HepG2 (cell line): ENCODE measurements at regions not wholly inside any gene's neighbourhood (a gene's known extent, or its start where the extent isn't known, plus 50 kb on each side); places are given as distances from the start of the nearest gene placed in this dataset.

Experiments used
- CERS6 ChIP-seq: sonication (generic); formaldehyde crosslinking; IDR thresholded peaks from 2 replicates; pipeline ENCODE4 v1.5.0; 2020; ENCODE audit warnings: missing genetic modification reagents
- HOXA7 ChIP-seq: sonication (generic); formaldehyde crosslinking; IDR thresholded peaks from 2 replicates; pipeline ENCODE4 v1.8.1; 2022; ENCODE audit warnings: mild to moderate bottlenecking, missing genetic modification reagents, moderate library complexity
- POLR2A ChIP-seq, 2 experiments: IDR thresholded peaks; 2 replicates each; pipeline ENCODE4 v1.6.1; 2011; ENCODE audit warnings: low read depth in 2 of 2, low read length in 2 of 2, mild to moderate bottlenecking in 1 of 2, moderate library complexity in 1 of 2; ENCODE audit not compliant: insufficient read depth in 1 of 2
- RNF2 ChIP-seq: fragments of 450-650 bp; conservative IDR thresholded peaks from 2 replicates; pipeline ENCODE4 v1.6.1; 2016; ENCODE audit warnings: low read depth
- SMAD3 ChIP-seq: sonication (generic); formaldehyde crosslinking; IDR thresholded peaks from 2 replicates; pipeline ENCODE4 v1.4.0; 2020; ENCODE audit warnings: missing genetic modification reagents
- XRCC5 ChIP-seq: fragments of 200-400 bp; formaldehyde crosslinking; optimal IDR thresholded peaks from 2 replicates; pipeline ENCODE3; 2017; ENCODE audit warnings: mild to moderate bottlenecking, low read length
- ZBTB33 ChIP-seq: sonication (generic); formaldehyde crosslinking; IDR thresholded peaks from 2 replicates; pipeline ENCODE4 v1.4.0; 2020; ENCODE audit warnings: missing genetic modification reagents

GRCh38 chr9:81801190-81801589, 111.8 kb upstream of the TLE1 start:
- TF ChIP-seq RNF2 (no peak), POLR2A (IDR thresholded peaks at IDR 0.05; ENCODE audit: insufficient read depth in 1 of 2, low read depth in 2 of 2, low read length in 2 of 2) (no peak), CERS6 (CRISPR knock-in tag) (no peak), HOXA7 (CRISPR knock-in tag) (no peak), XRCC5 (no peak), ZBTB33 (no peak), SMAD3 (CRISPR knock-in tag) (no peak)
